Tibial nerve (tissue), 4 donors: ENCODE measurements at regions not wholly inside any gene's neighbourhood (a gene's known extent, or its start where the extent isn't known, plus 50 kb on each side); places are given as distances from the start of the nearest gene placed in this dataset.

Experiments
- EP300 ChIP-seq, 2 donors: sonication (generic); formaldehyde crosslinking; IDR thresholded peaks; one replicate each; pipeline ENCODE4 v1.6.1; 2017; ENCODE audit warnings: antibody characterized with exemption in 2 of 2, mild to moderate bottlenecking in 1 of 2
- POLR2A ChIP-seq, 2 donors: fragments of 450-650 bp; IDR thresholded peaks; one replicate each; pipeline ENCODE4 v1.6.1; 2017; ENCODE audit warnings: antibody characterized with exemption in 2 of 2, mild to moderate bottlenecking in 2 of 2, moderate library complexity in 2 of 2
- TF ChIP-seq, protein P1 (sequence below), 5 experiments: fragments of 200-600 bp in 3 of 5; fragments of 450-650 bp in 2 of 5; sonication (generic) in 3 of 5; IDR thresholded peaks; one replicate each; pipeline ENCODE4 v1.5.1; 2016 to 2019; ENCODE audit warnings: antibody characterized with exemption in 5 of 5, mild to moderate bottlenecking in 3 of 5, moderate library complexity in 2 of 5

DNA sequence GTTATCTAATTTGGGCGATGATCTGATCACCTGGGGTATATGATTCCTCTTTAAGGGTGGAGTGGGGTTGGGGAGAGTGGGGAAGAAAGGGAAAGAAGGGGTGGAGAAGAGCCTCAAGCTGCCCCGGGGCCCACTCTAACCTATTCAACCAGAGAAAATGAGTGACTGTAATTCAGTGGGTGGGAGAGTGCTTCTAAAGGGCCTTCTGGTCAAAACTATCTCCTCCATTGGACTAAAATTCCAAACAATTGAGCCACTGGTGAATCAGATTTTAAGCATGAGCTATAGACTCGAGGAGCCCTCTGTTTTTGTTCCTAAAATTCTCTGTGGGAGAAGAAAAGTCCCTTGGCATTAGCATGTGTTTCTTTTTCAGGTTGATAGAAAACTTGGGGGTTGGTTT, 296.8 kb downstream of the CLIC5 start:
- TF ChIP-seq, protein P1, sequence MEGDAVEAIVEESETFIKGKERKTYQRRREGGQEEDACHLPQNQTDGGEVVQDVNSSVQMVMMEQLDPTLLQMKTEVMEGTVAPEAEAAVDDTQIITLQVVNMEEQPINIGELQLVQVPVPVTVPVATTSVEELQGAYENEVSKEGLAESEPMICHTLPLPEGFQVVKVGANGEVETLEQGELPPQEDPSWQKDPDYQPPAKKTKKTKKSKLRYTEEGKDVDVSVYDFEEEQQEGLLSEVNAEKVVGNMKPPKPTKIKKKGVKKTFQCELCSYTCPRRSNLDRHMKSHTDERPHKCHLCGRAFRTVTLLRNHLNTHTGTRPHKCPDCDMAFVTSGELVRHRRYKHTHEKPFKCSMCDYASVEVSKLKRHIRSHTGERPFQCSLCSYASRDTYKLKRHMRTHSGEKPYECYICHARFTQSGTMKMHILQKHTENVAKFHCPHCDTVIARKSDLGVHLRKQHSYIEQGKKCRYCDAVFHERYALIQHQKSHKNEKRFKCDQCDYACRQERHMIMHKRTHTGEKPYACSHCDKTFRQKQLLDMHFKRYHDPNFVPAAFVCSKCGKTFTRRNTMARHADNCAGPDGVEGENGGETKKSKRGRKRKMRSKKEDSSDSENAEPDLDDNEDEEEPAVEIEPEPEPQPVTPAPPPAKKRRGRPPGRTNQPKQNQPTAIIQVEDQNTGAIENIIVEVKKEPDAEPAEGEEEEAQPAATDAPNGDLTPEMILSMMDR (IDR thresholded peaks at IDR 0.05), result no peak
- TF ChIP-seq EP300 (IDR thresholded peaks at IDR 0.05) (no peak), POLR2A (IDR thresholded peaks at IDR 0.05) (no peak)
